LoVo (cell line): ENCODE measurements at regions not wholly inside any gene's neighbourhood (a gene's known extent, or its start where the extent isn't known, plus 50 kb on each side); places are given as distances from the start of the nearest gene placed in this dataset.

Experiments
- DNase-seq: peaks from one replicate; pipeline ENCODE4 v3.0.0-alpha.2; 2016; ENCODE audit warnings: low spot score

GRCh38 chr9:35540315-35540714, 50.4 kb downstream of the RUSC2 start:
- no peak for DNase-seq

DNA sequence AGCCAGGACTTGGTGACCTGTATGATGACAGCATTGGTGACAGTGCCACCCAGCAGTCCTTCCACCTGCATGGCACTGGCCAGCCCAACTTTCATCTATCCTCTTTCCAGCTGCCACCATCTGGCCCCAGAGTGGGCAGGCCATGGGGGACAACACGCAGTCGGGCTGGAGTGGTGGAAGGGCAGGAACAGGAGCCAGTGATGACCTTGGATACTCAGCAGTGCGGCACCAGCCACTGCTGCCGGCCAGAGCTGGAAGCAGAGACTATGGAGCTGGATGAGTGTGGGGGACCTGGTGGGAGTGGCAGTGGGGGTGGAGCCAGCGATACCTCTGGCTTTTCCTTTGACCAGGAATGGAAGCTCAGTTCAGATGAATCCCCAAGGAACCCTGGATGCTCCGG, 56.9 kb downstream of the RUSC2 start:
- DNase-seq, result no peak

DNA sequence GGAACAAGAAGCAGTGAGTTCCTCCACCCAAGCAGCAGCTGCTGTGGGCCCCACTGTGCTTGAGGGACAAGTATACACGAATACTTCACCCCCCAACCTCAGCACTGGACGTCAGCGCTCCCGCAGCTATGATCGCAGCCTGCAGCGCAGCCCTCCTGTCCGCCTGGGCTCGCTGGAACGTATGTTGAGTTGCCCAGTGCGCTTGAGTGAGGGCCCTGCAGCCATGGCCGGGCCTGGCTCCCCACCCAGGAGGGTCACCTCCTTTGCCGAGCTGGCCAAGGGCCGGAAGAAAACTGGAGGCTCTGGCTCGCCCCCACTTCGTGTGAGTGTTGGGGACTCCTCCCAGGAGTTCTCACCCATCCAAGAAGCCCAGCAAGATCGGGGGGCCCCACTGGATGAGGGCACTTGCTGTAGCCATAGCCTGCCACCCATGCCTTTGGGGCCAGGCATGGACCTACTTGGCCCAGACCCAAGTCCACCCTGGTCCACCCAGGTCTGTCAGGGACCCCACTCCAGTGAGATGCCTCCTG, 57.1 kb upstream of the TESK1 start:
- DNase-seq, result no peak

DNA sequence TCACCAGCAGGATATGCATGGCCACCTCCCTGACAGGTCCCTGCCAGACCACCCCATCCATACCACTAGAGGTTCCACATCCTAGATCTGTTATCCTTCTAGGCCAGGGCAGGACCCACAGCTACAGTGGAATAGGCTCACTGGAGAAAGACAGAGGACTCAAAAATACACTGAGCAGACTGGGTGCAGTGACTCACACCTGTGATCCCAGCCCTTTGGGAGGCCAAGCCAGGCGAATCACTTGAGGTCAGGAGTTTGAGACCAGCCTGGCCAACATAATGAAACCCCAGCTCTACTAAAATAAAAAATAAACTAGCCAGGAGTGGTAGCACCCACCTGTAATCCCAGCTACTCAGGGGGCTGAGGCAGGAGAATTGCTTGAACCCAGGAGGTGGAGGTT, 56.5 kb upstream of the TESK1 start:
- no peak for DNase-seq

- no peak for DNase-seq
Observed at GRCh38 chr9:35549441-35549840, 55.6 kb upstream of the TESK1 start.

- no peak for DNase-seq
Observed at GRCh38 chr9:35552376-35552775, 52.7 kb upstream of the TESK1 start.

- DNase-seq, result no peak
Observed at GRCh38 chr9:35552837-35553236, 52.2 kb upstream of the TESK1 start.

- DNase-seq, result peak; percentile 32
Observed at GRCh38 chr9:35553670-35554543, 51.2 kb upstream of the TESK1 start.

- no peak for DNase-seq
Observed at GRCh38 chr9:35555246-35555701, 49.8 kb upstream of the TESK1 start.
